Effector memory CD4-positive, alpha-beta T cell (primary cell): ENCODE measurements at regions not wholly inside any gene's neighbourhood (a gene's known extent, or its start where the extent isn't known, plus 50 kb on each side); places are given as distances from the start of the nearest gene placed in this dataset.
"Not testable (repeated sequence)": the region's sequence is repeated elsewhere in the genome, so short reads cannot be mapped to it uniquely, and the experiment has no call there.

ENCODE experiments used
- DNase-seq, 3 donors: peaks; one replicate each; pipeline ENCODE4 v3.0.0-alpha.2; 2020
- H3K27ac ChIP-seq: 2 replicates; pipeline ENCODE4 v1.7.0; 2013; ENCODE audit warnings: mild to moderate bottlenecking, low read length, moderate library complexity; ENCODE audit not compliant: insufficient read depth, poor library complexity, severe bottlenecking
- H3K27me3 ChIP-seq: replicated peaks from 2 replicates; pipeline ENCODE4 v1.7.0; 2013; ENCODE audit warnings: mild to moderate bottlenecking, low read length; ENCODE audit not compliant: insufficient read depth, control insufficient read depth, poor library complexity, severe bottlenecking
- H3K36me3 ChIP-seq: 2 replicates; pipeline ENCODE4 v1.7.0; 2013; ENCODE audit warnings: mild to moderate bottlenecking, low read length, moderate library complexity; ENCODE audit not compliant: control insufficient read depth, insufficient read depth
- H3K4me1 ChIP-seq: 2 replicates; pipeline ENCODE4 v1.7.0; 2013; ENCODE audit warnings: low read length, mild to moderate bottlenecking; ENCODE audit not compliant: control insufficient read depth, insufficient read depth, poor library complexity, severe bottlenecking
- H3K4me3 ChIP-seq: 2 replicates; pipeline ENCODE4 v1.7.0; 2013; ENCODE audit warnings: low read length, low read depth, mild to moderate bottlenecking; ENCODE audit not compliant: insufficient read depth, poor library complexity, severe bottlenecking
- H3K9me3 ChIP-seq: 2 replicates; pipeline ENCODE4 v1.7.0; 2013; ENCODE audit warnings: mild to moderate bottlenecking, low read length, moderate library complexity; ENCODE audit not compliant: control insufficient read depth

GRCh38 chr4:38416450-38417014 is 247.5 kb upstream of the KLF3 start:
- Histone ChIP-seq H3K36me3 (no peaks in the 10 kb centered on the region), H3K9me3 (no peaks in the 10 kb centered on the region), H3K27me3 (no peaks in the 10 kb centered on the region), H3K27ac (no peak overlapping the region), H3K4me3 (no peak overlapping the region), H3K4me1 (no peaks in the 10 kb centered on the region)
- DNase-seq: no peak

DNA sequence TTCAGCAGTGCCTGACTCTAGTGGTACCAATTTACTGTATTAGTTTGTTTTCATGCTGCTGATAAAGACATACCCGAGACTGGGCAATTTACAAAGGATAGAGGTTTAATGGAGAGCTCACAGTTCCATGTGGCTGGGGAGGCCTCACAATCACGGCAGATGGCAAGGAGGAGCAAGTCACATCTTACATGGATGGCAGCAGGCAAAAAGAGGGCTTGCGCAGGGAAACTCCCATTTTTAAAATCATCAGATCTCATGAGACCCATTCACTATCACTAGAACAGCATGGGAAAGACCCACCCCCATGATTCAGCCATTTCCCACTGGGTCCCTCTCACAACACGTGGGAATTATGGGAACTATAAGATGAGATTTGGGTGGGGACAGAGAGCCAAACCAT is 243.7 kb upstream of the KLF3 start:
- H3K4me3 ChIP-seq, H3K27ac ChIP-seq, H3K9me3 ChIP-seq, H3K4me1 ChIP-seq, DNase-seq, H3K27me3 ChIP-seq, H3K36me3 ChIP-seq: not testable (repeated sequence)

DNA sequence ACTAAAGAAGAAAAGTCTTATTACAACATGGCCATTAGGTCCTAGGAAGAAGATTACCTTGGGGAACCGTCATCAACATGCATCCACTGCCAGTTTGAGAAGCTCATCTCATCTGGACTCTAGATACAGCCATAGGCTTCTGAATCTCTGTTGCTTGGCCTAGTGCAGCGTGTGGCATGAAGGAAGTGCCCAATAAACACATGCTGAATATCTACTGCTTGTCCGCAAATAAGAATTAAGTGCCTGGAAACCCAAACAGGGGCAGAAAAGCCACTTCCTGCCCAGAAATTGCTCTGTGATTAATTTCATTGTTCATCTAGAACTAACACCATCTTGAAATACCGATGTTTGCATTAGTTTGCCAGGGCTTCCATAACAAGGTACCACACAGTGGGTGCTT is 241.1 kb upstream of the KLF3 start:
- no peak for DNase-seq
- Histone ChIP-seq H3K4me1 (peaks cover 6% of the 10 kb centered on the region), H3K36me3 (no peaks in the 10 kb centered on the region), H3K27ac (no peak overlapping the region), H3K4me3 (no peak overlapping the region), H3K27me3 (no peaks in the 10 kb centered on the region), H3K9me3 (no peaks in the 10 kb centered on the region)

DNA sequence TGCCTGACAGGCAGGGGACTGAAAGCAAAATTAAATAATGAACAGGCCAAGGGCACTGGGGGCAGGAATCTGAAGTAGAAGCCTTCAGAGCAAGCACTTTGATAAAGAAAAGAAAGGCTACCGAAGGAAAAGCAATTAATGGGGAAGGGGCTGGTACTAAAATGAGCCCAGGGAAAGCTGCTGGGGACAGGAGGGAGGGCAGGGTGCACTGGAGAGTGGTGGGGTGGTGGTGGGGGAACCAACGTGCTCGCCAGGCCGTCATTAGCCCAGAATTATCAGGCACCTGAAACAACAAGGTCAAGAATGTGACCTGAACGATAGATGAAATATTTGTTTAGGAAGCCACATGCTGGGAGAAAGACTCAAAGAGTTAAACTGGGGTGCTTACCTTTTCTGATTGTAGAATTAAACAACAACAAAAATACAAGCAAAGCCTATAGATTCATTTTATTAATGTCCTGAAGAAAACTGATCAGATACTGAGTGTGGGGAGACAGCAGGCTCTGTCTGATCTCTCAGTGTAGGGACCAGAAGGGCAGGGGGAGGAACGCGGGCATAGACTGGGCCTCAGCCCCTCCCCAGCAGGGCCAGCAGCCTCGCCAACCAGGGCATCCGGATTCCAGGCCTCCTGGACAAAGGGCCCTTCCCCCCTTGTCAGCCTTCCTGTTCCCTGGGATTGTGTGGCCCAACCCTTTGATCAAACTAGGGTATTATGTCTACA is 239.7 kb upstream of the KLF3 start:
- H3K27me3 ChIP-seq: no peaks in the 10 kb centered on the region
- DNase-seq: no peak
- H3K4me3 ChIP-seq: no peak overlapping the region
- no peak overlapping the region for H3K27ac ChIP-seq
- no peaks in the 10 kb centered on the region for H3K36me3 ChIP-seq
- H3K4me1 ChIP-seq: peaks cover 6% of the 10 kb centered on the region
- H3K9me3 ChIP-seq: no peaks in the 10 kb centered on the region

- Histone ChIP-seq H3K27me3 (no peaks in the 10 kb centered on the region), H3K4me1 (peaks cover 6% of the 10 kb centered on the region), H3K27ac (no peak overlapping the region), H3K36me3 (no peaks in the 10 kb centered on the region), H3K4me3 (no peak overlapping the region), H3K9me3 (no peaks in the 10 kb centered on the region)
- no peak for DNase-seq
Observed at GRCh38 chr4:38426532-38426931, 237.5 kb upstream of the KLF3 start.

GRCh38 chr4:38430841-38431240 is 233.2 kb upstream of the KLF3 start:
- DNase-seq: no peak
- H3K4me1 ChIP-seq: no peaks in the 10 kb centered on the region
- no peaks in the 10 kb centered on the region for H3K9me3 ChIP-seq
- no peaks in the 10 kb centered on the region for H3K36me3 ChIP-seq
- no peak overlapping the region for H3K27ac ChIP-seq
- no peaks in the 10 kb centered on the region for H3K27me3 ChIP-seq
- H3K4me3 ChIP-seq: no peak overlapping the region

DNA sequence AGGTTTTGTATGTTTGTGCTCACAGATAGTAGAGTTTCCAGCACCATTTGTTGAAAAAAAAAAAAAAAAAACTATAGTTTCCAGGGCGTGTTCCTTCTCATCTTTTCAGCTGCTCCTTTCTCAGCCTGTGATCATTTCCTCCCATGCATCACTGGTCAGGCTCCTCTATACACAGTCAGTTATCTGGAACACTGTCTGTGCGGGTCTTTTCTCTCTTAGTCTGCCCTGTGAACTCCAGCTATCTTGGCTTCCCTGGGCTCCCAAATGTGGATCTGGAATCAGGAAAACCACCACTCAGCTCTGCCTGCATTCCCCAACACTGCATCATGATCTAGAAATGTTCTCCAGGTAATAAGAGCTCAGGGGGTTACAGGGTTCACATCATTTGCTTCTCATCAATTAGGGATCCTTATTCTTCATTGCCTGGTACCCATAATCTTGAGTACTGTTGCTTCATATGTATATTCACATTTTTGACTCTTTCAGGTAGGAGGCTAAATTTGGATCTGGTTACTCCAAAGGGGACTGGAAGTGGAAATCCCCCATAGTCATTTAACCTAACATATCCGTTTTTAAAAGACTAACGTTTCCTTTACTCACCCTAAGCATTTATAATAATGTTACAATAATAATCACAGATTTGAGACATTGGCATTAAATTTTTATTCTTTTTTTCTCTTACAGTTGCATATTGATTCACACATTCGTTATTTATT is 221.8 kb upstream of the KLF3 start:
- no peak for DNase-seq
- no peak overlapping the region for H3K4me3 ChIP-seq
- no peaks in the 10 kb centered on the region for H3K36me3 ChIP-seq
- no peaks in the 10 kb centered on the region for H3K9me3 ChIP-seq
- no peaks in the 10 kb centered on the region for H3K27me3 ChIP-seq
- H3K4me1 ChIP-seq: no peaks in the 10 kb centered on the region
- no peak overlapping the region for H3K27ac ChIP-seq

- Histone ChIP-seq H3K36me3 (no peaks in the 10 kb centered on the region), H3K4me3 (no peak overlapping the region), H3K27ac (no peak overlapping the region), H3K27me3 (no peaks in the 10 kb centered on the region), H3K9me3 (no peaks in the 10 kb centered on the region), H3K4me1 (no peaks in the 10 kb centered on the region)
- no peak for DNase-seq
Observed at GRCh38 chr4:38449506-38450174, 214.4 kb upstream of the KLF3 start.

DNA sequence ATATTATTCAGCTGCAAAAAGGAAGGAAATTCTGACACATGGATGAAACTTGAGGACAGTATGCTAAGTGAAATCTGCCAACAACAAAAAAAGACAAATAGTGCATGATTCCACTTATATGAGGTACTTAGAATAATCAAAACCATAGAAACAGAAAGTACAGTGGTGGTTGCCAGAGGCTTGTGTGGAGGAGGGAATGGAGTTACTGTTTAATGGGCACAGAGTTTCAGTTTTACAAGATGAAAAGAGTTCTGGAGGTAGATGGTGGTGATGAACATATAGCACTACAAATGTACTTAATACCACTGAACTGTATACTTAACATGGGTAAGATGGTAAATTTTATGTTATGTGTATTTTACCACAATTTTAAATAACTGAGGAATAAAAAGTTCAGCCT is 212.0 kb upstream of the KLF3 start:
- Histone ChIP-seq H3K4me3 (no peak overlapping the region), H3K4me1 (peaks cover 3% of the 10 kb centered on the region), H3K9me3 (no peaks in the 10 kb centered on the region), H3K27ac (no peak overlapping the region), H3K27me3 (no peaks in the 10 kb centered on the region), H3K36me3 (no peaks in the 10 kb centered on the region)
- DNase-seq: no peak

DNA sequence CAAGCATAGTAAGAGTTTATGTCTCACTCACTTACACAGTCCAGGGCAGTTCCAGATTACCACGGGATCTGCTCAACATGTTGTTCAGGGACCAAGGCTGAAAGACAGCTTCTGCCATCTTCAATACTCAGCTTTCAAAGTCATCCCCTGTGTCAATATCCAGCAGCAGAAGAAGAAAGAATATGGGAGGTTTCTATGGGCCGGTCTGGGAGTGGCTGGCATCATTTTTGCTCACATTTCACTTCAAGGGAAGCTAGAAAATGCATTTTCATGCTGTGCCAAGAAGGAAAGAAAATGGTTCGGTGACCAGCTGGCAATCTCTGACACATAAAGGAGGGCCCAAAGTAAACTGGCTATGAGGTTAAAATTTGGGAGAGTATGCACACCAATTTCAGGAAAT is 211.5 kb upstream of the KLF3 start:
- Histone ChIP-seq H3K36me3 (no peaks in the 10 kb centered on the region), H3K4me3 (no peak overlapping the region), H3K27me3 (no peaks in the 10 kb centered on the region), H3K27ac (no peak overlapping the region), H3K9me3 (no peaks in the 10 kb centered on the region), H3K4me1 (peaks cover 3% of the 10 kb centered on the region)
- DNase-seq: no peak
